ENCODE measurements at regions not wholly inside any gene's neighbourhood (a gene's known extent, or its start where the extent isn't known, plus 50 kb on each side); places are given as distances from the start of the nearest gene placed in this dataset.

GRCh38 chr9:87093777-87094176, 146.5 kb upstream of the GAS1 start:
- Histone ChIP-seq H2BK20ac (ENCODE audit: low read depth, low read length, poor library complexity, severe bottlenecking) (no peak overlapping the region), H3K79me2 (ENCODE audit: insufficient read depth, low read length) (no peaks in the 10 kb centered on the region), H4K8ac (replicated peaks; ENCODE audit: insufficient read length, low read depth, low read length) (no peak overlapping the region), H3T11ph (ENCODE audit: low read length) (no peak overlapping the region), H2BK120ac (ENCODE audit: low read depth, low read length, poor library complexity, severe bottlenecking) (no peak overlapping the region), H3K23me2 (ENCODE audit: insufficient read length, low read depth, low read length, poor library complexity, severe bottlenecking) (no peaks in the 10 kb centered on the region), H3K23ac (ENCODE audit: insufficient read length, low read depth, low read length) (no peak overlapping the region), H2BK5ac (ENCODE audit: insufficient read length, low read length) (no peak overlapping the region), H2BK15ac (ENCODE audit: low read depth, low read length) (no peak overlapping the region), H4K20me1 (ENCODE audit: control insufficient read depth, insufficient read depth, insufficient read length) (no peaks in the 10 kb centered on the region), H3K4me1 (ENCODE audit: insufficient read depth, low read length) (no peaks in the 10 kb centered on the region), H3K4ac (ENCODE audit: low read depth, low read length) (no peak overlapping the region), H3K27me3 (ENCODE audit: insufficient read depth, low read length) (no peaks in the 10 kb centered on the region), H4K91ac (ENCODE audit: insufficient read length, low read depth, low read length) (no peak overlapping the region), H3K14ac (ENCODE audit: insufficient read depth, low read length) (no peak overlapping the region), H2AFZ (ENCODE audit: low read length) (no peak overlapping the region), H3K9ac (ENCODE audit: extremely low read depth, insufficient read length, low read length) (no peak overlapping the region), H3K9me3 (ENCODE audit: control insufficient read depth, low read depth, low read length) (no peaks in the 10 kb centered on the region), H2BK12ac (ENCODE audit: insufficient read length, low read depth, low read length) (no peak overlapping the region), H4K5ac (ENCODE audit: insufficient read length, low read depth, low read length) (no peak overlapping the region), H3K4me2 (ENCODE audit: insufficient read depth, insufficient read length, low read length) (no peak overlapping the region), H3K79me1 (ENCODE audit: insufficient read depth, low read depth, low read length, poor library complexity, severe bottlenecking) (no peaks in the 10 kb centered on the region), H2AK5ac (ENCODE audit: insufficient read length, low read length) (no peak overlapping the region), H3K56ac (ENCODE audit: insufficient read length, low read depth, low read length) (no peak overlapping the region), H3K18ac (ENCODE audit: insufficient read length, low read depth, low read length) (no peak overlapping the region), H3K27ac (ENCODE audit: insufficient read length, low read depth, low read length) (no peak overlapping the region)
- no peaks in the 10 kb centered on the region for H3K4me1 Mint-ChIP-seq
- 0 out of 5 replicates have a peak, but pooled peaks cover 0 to 3% of the 10 kb centered on the region in 2 experiments for H3K9me3 Mint-ChIP-seq
- no peak for DNase-seq
- H3K36me3 Mint-ChIP-seq (ENCODE audit: insufficient read depth in 1 of 3, low read depth in 3 of 3), result no peaks in the 10 kb centered on the region
- H3K4me3 Mint-ChIP-seq, result no peak overlapping the region; a peak in 1 of 5 replicates
- no peak for TF ChIP-seq CTCF (conservative IDR thresholded peaks at IDR 0.05)
- H3K27ac Mint-ChIP-seq, result no peak overlapping the region
- WGBS (ENCODE audit: extremely low coverage, insufficient read length, low lambda C conversion rate), result no CpG with 5 or more reads among the region's 3 CpGs
- H3K27me3 Mint-ChIP-seq (ENCODE audit: low read depth), result peaks cover 2% of the 10 kb centered on the region; the same call in 1 of the 2 replicates
